PC-3 (cell line): ENCODE measurements at regions not wholly inside any gene's neighbourhood (a gene's known extent, or its start where the extent isn't known, plus 50 kb on each side); places are given as distances from the start of the nearest gene placed in this dataset.

Experiments used
- ATAC-seq: fragments of 200-7000 bp; cut with Tn5 transposase; 2 replicates; pipeline ENCODE4 v1.9.1; 2020; ENCODE audit warnings: mild to moderate bottlenecking, moderate library complexity
- BruUV-seq: library from RNA; stranded (reverse); fragments of 400-500 nt; replicated peaks from 2 replicates; lab custom pipeline; 2021; lab: Mats Ljungman, UMichigan
- CTCF ChIA-PET: fragments of 300-600 bp; sonication (Branson Sonifier 250); formaldehyde crosslinking; loops from one replicate; lab custom pipeline; 2022; ENCODE audit warnings: antibody characterized with exemption; lab: Charles Lee
- POLR2A ChIA-PET: fragments of 300-600 bp; sonication (Branson Sonifier 250); formaldehyde crosslinking; loops from one replicate; lab custom pipeline; 2022; ENCODE audit warnings: antibody characterized with exemption; ENCODE audit not compliant: unreplicated experiment; lab: Charles Lee
- DNase-seq: peaks from one replicate; pipeline ENCODE4 v3.0.0-alpha.2; 2015
- H2AFZ ChIP-seq: fragments of 300-600 bp; sonication (generic); 2 replicates; pipeline ENCODE4 v1.6.0; 2016; ENCODE audit warnings: antibody characterized with exemption, low read length
- H3F3A ChIP-seq: fragments of 300-600 bp; sonication (generic); one replicate; pipeline ENCODE4 v1.6.0; 2017; ENCODE audit warnings: antibody characterized with exemption, low read length, control low read depth, mild to moderate bottlenecking; ENCODE audit not compliant: unreplicated experiment
- H3K27ac ChIP-seq: fragments of 300-600 bp; sonication (generic); 2 replicates; pipeline ENCODE4 v1.5.1; 2016; ENCODE audit warnings: mild to moderate bottlenecking, low read length
- H3K27me3 ChIP-seq: fragments of 300-600 bp; sonication (generic); 2 replicates; pipeline ENCODE4 v1.6.1; 2016; ENCODE audit warnings: low read length, mixed read lengths
- H3K36me3 ChIP-seq: fragments of 300-600 bp; sonication (generic); 2 replicates; pipeline ENCODE4 v1.6.1; 2016; ENCODE audit warnings: low read depth, mixed run types, low read length, mixed read lengths
- H3K4me1 ChIP-seq: fragments of 300-600 bp; sonication (generic); 2 replicates; pipeline ENCODE4 v1.5.1; 2016; ENCODE audit warnings: low read length; ENCODE audit not compliant: insufficient read depth
- H3K4me2 ChIP-seq: fragments of 300-600 bp; sonication (generic); 2 replicates; pipeline ENCODE4 v1.6.0; 2016; ENCODE audit warnings: low read length
- H3K4me3 ChIP-seq: fragments of 300-600 bp; sonication (generic); 2 replicates; pipeline ENCODE4 v1.5.1; 2016; ENCODE audit warnings: mild to moderate bottlenecking, low read length, mixed read lengths
- H3K79me2 ChIP-seq: fragments of 300-600 bp; sonication (generic); 2 replicates; pipeline ENCODE4 v1.6.1; 2017; ENCODE audit warnings: low read length, mixed read lengths
- H3K9ac ChIP-seq: fragments of 300-600 bp; sonication (generic); 2 replicates; pipeline ENCODE4 v1.6.0; 2016; ENCODE audit warnings: mild to moderate bottlenecking, low read length
- H3K9me2 ChIP-seq: fragments of 300-600 bp; sonication (generic); replicated peaks from 2 replicates; pipeline ENCODE4 v1.6.1; 2016; ENCODE audit warnings: mixed run types, low read length, mixed read lengths
- H3K9me3 ChIP-seq: fragments of 300-600 bp; sonication (generic); 2 replicates; pipeline ENCODE4 v1.6.1; 2016; ENCODE audit warnings: low read length, mixed read lengths
- H4K20me1 ChIP-seq: fragments of 300-600 bp; sonication (generic); 2 replicates; pipeline ENCODE4 v1.6.1; 2016; ENCODE audit warnings: low read length, mixed read lengths
- CTCF ChIP-seq: fragments of 300-600 bp; sonication (generic); conservative IDR thresholded peaks from 2 replicates; pipeline ENCODE4 v1.5.1; 2017; ENCODE audit warnings: antibody characterized with exemption, low read depth, mild to moderate bottlenecking, low read length
- EZH2 ChIP-seq: fragments of 300-600 bp; sonication (generic); IDR thresholded peaks from one replicate; pipeline ENCODE4 v1.6.1; 2017; ENCODE audit warnings: antibody characterized with exemption, mild to moderate bottlenecking, low read length; ENCODE audit not compliant: unreplicated experiment
- EZH2phosphoT487 ChIP-seq: fragments of 300-600 bp; sonication (generic); IDR thresholded peaks from 2 replicates; pipeline ENCODE4 v1.6.1; 2018; ENCODE audit warnings: mild to moderate bottlenecking, antibody characterized with exemption, low read length, borderline replicate concordance
- intact Hi-C: fragments of 100-400 bp; cut with micrococcal nuclease; formaldehyde crosslinking; loops from 2 replicates; pipeline ENCODE4 v1.9.0; 2023

DNA sequence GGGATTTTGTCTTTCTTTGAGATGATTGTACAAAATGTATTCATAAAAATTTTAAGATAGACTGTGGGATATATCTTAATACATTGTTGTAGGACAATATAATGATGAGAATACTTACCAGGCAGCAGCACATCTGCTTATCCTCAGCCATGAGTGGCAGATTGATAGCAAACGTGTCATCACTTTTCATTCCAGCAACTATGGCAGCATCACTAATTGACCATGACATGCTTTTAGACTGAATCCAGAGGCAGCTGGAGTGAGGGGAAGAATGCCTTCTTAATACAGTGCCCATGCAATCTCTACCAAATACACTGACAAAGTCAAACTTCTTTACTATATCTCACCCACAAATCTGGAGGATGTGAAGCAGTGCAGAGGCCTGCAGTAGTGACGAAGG, 755.2 kb upstream of the RAG2 start:
- Histone ChIP-seq H3K9ac (no peak overlapping the region), H3K4me1 (no peaks in the 10 kb centered on the region), H3K27me3 (no peaks in the 10 kb centered on the region), H3K4me3 (no peak overlapping the region), H3K9me2 (no peaks in the 10 kb centered on the region), H3K4me2 (no peak overlapping the region), H3K27ac (no peak overlapping the region), H2AFZ (no peak overlapping the region), H3K9me3 (no peaks in the 10 kb centered on the region), H3K79me2 (no peaks in the 10 kb centered on the region), H3K36me3 (no peaks in the 10 kb centered on the region), H4K20me1 (no peaks in the 10 kb centered on the region), H3F3A (no peaks in the 10 kb centered on the region)
- ChIA-PET POLR2A (no interaction called here), CTCF (no interaction called here)
- DNase-seq (no peak), ATAC-seq (no peak)
- TF ChIP-seq EZH2phosphoT487 (no peak), CTCF (no peak), EZH2 (no peak)
- intact Hi-C loops: loop anchor here (2.0 to 5.0 kb wide), 2 partner anchors 212 to 351 kb away; no protein-coding TSS in a partner anchor
- BruUV-seq: no TSS peak

DNA sequence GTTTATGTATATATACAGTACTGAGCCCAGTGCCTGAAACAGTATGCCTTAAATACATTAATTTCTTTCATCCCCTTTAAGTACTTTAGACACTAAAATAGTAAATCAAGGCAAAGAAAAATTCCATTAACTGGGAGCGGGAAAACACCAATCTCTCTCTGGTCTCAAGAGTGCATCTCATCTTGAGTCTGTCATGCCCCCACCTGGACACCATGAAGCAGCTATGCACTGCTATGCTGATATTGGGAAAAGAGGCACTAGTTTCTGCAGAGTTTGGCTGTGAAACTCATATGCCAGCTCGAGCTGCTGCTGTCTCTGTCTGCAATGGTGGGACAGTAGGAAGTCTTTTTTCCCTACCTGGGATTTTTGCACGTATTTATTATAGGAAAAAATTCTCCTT, 754.4 kb upstream of the RAG2 start:
- Histone ChIP-seq H3K9me3 (no peaks in the 10 kb centered on the region), H3K27ac (no peak overlapping the region), H3K36me3 (no peaks in the 10 kb centered on the region), H3F3A (no peaks in the 10 kb centered on the region), H2AFZ (no peak overlapping the region), H3K79me2 (no peaks in the 10 kb centered on the region), H3K4me2 (no peak overlapping the region), H3K9me2 (no peaks in the 10 kb centered on the region), H4K20me1 (no peaks in the 10 kb centered on the region), H3K4me1 (no peaks in the 10 kb centered on the region), H3K4me3 (no peak overlapping the region), H3K9ac (no peak overlapping the region), H3K27me3 (no peaks in the 10 kb centered on the region)
- peak; percentile 42; the same call in 1 of the 2 replicates for ATAC-seq
- no TSS peak for BruUV-seq
- ChIA-PET POLR2A (no interaction called here), CTCF (no interaction called here)
- TF ChIP-seq EZH2phosphoT487 (no peak), CTCF (peak; percentile 38)
- peak; percentile 27 for DNase-seq
- intact Hi-C loops: loop anchor here (2.0 to 5.0 kb wide), 2 partner anchors 212 to 350 kb away; no protein-coding TSS in a partner anchor

DNA sequence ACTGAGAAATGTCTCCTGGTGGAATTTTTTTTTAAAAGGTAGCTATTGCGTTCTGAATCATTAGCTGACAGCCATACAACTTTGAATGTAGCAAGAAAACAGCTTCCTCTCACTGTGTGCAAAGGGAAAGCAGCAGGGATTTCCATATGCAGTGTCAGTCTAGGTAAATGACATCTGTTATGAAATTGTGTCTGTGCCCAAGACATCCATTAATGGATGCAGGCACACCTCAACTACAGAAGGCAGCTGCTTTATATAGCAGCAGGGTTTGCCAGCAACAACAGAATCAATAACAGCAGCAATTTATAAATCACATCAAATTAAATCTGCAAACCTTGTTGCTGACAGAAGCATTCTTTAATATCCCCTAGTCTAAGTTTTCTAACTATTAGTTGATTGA, 745.3 kb upstream of the RAG2 start:
- POLR2A ChIA-PET: no interaction called here
- Histone ChIP-seq H3K4me1 (no peaks in the 10 kb centered on the region), H3K36me3 (no peaks in the 10 kb centered on the region), H3K27ac (no peak overlapping the region), H3K79me2 (no peaks in the 10 kb centered on the region), H3K4me3 (no peak overlapping the region), H4K20me1 (no peaks in the 10 kb centered on the region), H3K9me3 (no peaks in the 10 kb centered on the region), H3K9ac (no peak overlapping the region), H2AFZ (no peak overlapping the region), H3K27me3 (no peaks in the 10 kb centered on the region), H3K4me2 (no peak overlapping the region), H3F3A (no peaks in the 10 kb centered on the region), H3K9me2 (no peaks in the 10 kb centered on the region)
- no TSS peak for BruUV-seq
- CTCF ChIA-PET: no interaction called here
- TF ChIP-seq CTCF: no peak
- no peak for TF ChIP-seq EZH2phosphoT487
- TF ChIP-seq EZH2: no peak
- ATAC-seq: no peak
- intact Hi-C loops: no loop called here
- DNase-seq: no peak
